Nephron progenitor cell (in vitro differentiated cells): ENCODE measurements at regions not wholly inside any gene's neighbourhood (a gene's known extent, or its start where the extent isn't known, plus 50 kb on each side); places are given as distances from the start of the nearest gene placed in this dataset.

Experiments used
- DNase-seq: peaks from one replicate; pipeline ENCODE4 v3.0.0; 2021
- H3K27ac Mint-ChIP-seq: 2 replicates; pipeline ENCODE4 v1.8.0; 2021; ENCODE audit warnings: mild to moderate bottlenecking, moderate library complexity, mixed read lengths
- H3K27me3 Mint-ChIP-seq: 2 replicates; pipeline ENCODE4 v1.8.0; 2021; ENCODE audit warnings: mild to moderate bottlenecking, low read depth, mixed read lengths; ENCODE audit not compliant: poor library complexity
- H3K36me3 Mint-ChIP-seq: 2 replicates; pipeline ENCODE4 v1.8.0; 2021; ENCODE audit warnings: low read depth, mixed read lengths
- H3K4me1 Mint-ChIP-seq: 2 replicates; pipeline ENCODE4 v1.8.0; 2021; ENCODE audit warnings: mixed read lengths
- H3K4me3 Mint-ChIP-seq: 2 replicates; pipeline ENCODE4 v1.8.0; 2021; ENCODE audit warnings: mild to moderate bottlenecking, moderate library complexity, mixed read lengths
- H3K9me3 Mint-ChIP-seq: 2 replicates; pipeline ENCODE4 v1.8.0; 2021; ENCODE audit warnings: mild to moderate bottlenecking, moderate library complexity, mixed read lengths
- TF ChIP-seq, protein P1 (sequence below): fragments of 200-600 bp; sonication (generic); IDR thresholded peaks from 2 replicates; pipeline ENCODE4 v1.5.0; 2021; ENCODE audit warnings: antibody characterized with exemption

GRCh38 chr10:90461437-90462155 is 396.2 kb downstream of the HTR7 start:
- TF ChIP-seq, protein P1, sequence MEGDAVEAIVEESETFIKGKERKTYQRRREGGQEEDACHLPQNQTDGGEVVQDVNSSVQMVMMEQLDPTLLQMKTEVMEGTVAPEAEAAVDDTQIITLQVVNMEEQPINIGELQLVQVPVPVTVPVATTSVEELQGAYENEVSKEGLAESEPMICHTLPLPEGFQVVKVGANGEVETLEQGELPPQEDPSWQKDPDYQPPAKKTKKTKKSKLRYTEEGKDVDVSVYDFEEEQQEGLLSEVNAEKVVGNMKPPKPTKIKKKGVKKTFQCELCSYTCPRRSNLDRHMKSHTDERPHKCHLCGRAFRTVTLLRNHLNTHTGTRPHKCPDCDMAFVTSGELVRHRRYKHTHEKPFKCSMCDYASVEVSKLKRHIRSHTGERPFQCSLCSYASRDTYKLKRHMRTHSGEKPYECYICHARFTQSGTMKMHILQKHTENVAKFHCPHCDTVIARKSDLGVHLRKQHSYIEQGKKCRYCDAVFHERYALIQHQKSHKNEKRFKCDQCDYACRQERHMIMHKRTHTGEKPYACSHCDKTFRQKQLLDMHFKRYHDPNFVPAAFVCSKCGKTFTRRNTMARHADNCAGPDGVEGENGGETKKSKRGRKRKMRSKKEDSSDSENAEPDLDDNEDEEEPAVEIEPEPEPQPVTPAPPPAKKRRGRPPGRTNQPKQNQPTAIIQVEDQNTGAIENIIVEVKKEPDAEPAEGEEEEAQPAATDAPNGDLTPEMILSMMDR: no peak
- Mint-ChIP-seq H3K9me3 (no peaks in the 10 kb centered on the region), H3K4me1 (no peaks in the 10 kb centered on the region), H3K27ac (no peak overlapping the region), H3K36me3 (no peaks in the 10 kb centered on the region), H3K27me3 (no peaks in the 10 kb centered on the region), H3K4me3 (no peak overlapping the region)
- no peak for DNase-seq

- no peaks in the 10 kb centered on the region for H3K4me1 Mint-ChIP-seq
- no peak for DNase-seq
- TF ChIP-seq, protein P1: no peak
- no peak overlapping the region for H3K4me3 Mint-ChIP-seq
- H3K27ac Mint-ChIP-seq: no peak overlapping the region
- no peaks in the 10 kb centered on the region for H3K36me3 Mint-ChIP-seq
- no peaks in the 10 kb centered on the region for H3K9me3 Mint-ChIP-seq
- no peaks in the 10 kb centered on the region for H3K27me3 Mint-ChIP-seq
Observed at GRCh38 chr10:90462749-90463470, 394.9 kb downstream of the HTR7 start.

- H3K4me3 Mint-ChIP-seq: no peak overlapping the region
- H3K4me1 Mint-ChIP-seq: no peaks in the 10 kb centered on the region
- no peak overlapping the region for H3K27ac Mint-ChIP-seq
- no peak for DNase-seq
- TF ChIP-seq, protein P1: no peak
- H3K27me3 Mint-ChIP-seq: no peaks in the 10 kb centered on the region
- no peaks in the 10 kb centered on the region for H3K9me3 Mint-ChIP-seq
- H3K36me3 Mint-ChIP-seq: no peaks in the 10 kb centered on the region
Observed at GRCh38 chr10:90464329-90464728, 393.5 kb downstream of the HTR7 start.

DNA sequence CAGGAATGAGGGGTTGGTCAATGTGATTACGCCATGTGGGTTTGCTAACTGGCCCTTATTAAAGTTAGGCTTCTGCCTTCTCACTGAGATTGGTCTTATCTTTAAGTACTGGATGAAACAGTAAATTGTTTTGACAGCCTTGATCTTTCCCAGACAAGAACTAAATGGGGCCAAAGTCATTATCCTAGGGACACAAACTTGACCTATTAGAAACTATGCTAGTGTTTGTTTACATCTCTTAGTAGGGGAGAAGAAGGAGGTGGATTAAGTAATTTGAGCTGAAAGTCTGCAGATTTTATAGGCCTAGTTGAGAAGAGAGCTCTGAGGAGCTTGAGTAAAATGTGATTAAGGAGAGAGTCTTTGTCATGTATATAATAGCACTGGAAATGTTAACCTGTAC is 386.9 kb downstream of the HTR7 start:
- TF ChIP-seq, protein P1: no peak
- no peaks in the 10 kb centered on the region for H3K36me3 Mint-ChIP-seq
- no peaks in the 10 kb centered on the region for H3K4me1 Mint-ChIP-seq
- no peak overlapping the region for H3K27ac Mint-ChIP-seq
- DNase-seq: no peak
- no peak overlapping the region for H3K4me3 Mint-ChIP-seq
- H3K27me3 Mint-ChIP-seq: no peaks in the 10 kb centered on the region
- H3K9me3 Mint-ChIP-seq: peaks cover 19% of the 10 kb centered on the region

DNA sequence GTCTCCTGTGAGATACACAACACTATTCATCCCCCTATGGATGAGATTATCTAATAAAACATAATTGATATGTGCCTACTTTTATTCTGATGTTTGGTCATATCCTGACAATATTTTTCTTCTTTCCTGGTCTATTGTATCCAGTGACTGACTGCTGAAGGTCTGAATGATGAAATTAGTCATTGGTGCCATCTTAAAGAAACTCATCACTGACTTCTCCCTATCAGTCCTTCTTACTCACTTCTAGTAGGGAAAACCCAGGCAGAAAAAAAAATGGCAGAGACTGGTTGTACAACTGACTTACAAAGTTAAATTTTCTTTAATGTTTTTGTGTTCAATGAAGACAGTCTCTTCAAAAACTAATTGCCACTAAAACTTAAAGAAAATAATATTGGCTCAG is 377.4 kb downstream of the HTR7 start:
- Mint-ChIP-seq H3K4me1 (peaks cover 6% of the 10 kb centered on the region), H3K4me3 (no peak overlapping the region), H3K27ac (no peak overlapping the region), H3K36me3 (no peaks in the 10 kb centered on the region), H3K9me3 (no peaks in the 10 kb centered on the region), H3K27me3 (peaks cover 2% of the 10 kb centered on the region)
- TF ChIP-seq, protein P1: no peak
- DNase-seq: no peak
